HCT116 (cell line): ENCODE measurements at regions not wholly inside any gene's neighbourhood (a gene's known extent, or its start where the extent isn't known, plus 50 kb on each side); places are given as distances from the start of the nearest gene placed in this dataset.

Experiments used
- ATAC-seq: fragments of 200-7000 bp; cut with Tn5 transposase; 2 replicates; pipeline ENCODE4 v1.9.1; 2020; ENCODE audit warnings: mild to moderate bottlenecking, moderate library complexity
- BruUV-seq: library from RNA; stranded (reverse); fragments of 400-500 nt; replicated peaks from 2 replicates; lab custom pipeline; 2021; lab: Mats Ljungman, UMichigan
- CTCF ChIA-PET: fragments of 300-600 bp; sonication (Branson Sonifier 250); formaldehyde crosslinking; loops from one replicate; lab custom pipeline; 2021; ENCODE audit warnings: antibody characterized with exemption; lab: Charles Lee
- POLR2A ChIA-PET: fragments of 300-600, 350-600 bp; sonication (Branson Sonifier 250); formaldehyde crosslinking; loops from one replicate; lab custom pipeline; 2021; ENCODE audit warnings: antibody characterized with exemption; lab: Charles Lee
- RAD21 ChIA-PET, 2 experiments: fragments of 300-600 bp; sonication (Branson Sonifier 250); formaldehyde crosslinking; loops; one replicate each; lab custom pipeline; 2023; ENCODE audit warnings: low total read pairs in 2 of 2; ENCODE audit not compliant: uncharacterized antibody in 2 of 2, unreplicated experiment in 2 of 2, low non-redundant PET in 1 of 2; lab: Charles Lee
- DNase-seq: peaks from one replicate; pipeline ENCODE4 v3.0.0-alpha.2; 2010; ENCODE audit warnings: low read depth, low spot score
- H2AFZ ChIP-seq: fragments of 200-600 bp; shearing (Covaris generic), sonication (generic); 2 replicates; pipeline ENCODE4 v1.6.1; 2017; ENCODE audit warnings: low read depth, mixed run types, mixed read lengths, antibody characterized with exemption, low read length; ENCODE audit not compliant: poor library complexity, severe bottlenecking
- H3K27ac ChIP-seq: 2 replicates; pipeline ENCODE4 v1.5.1; 2012; ENCODE audit warnings: low read depth, low read length
- H3K27me3 ChIP-seq: fragments of 200-600 bp; sonication (generic); 2 replicates; pipeline ENCODE4 v1.6.1; 2016; ENCODE audit warnings: mixed run types, low read length, mixed read lengths; ENCODE audit not compliant: insufficient read depth
- H3K36me3 ChIP-seq, 2 experiments: fragments of 200-500 bp in 1 of 2; fragments of 200-600 bp in 1 of 2; sonication (Bioruptor generic) in 1 of 2; sonication (generic) in 1 of 2; 2 replicates each; pipeline versions ENCODE4 v1.5.1 to v1.6.1; 2014 to 2016; ENCODE audit warnings: low read length in 2 of 2, inconsistent platforms in 1 of 2, mixed read lengths in 1 of 2, mixed run types in 1 of 2; ENCODE audit not compliant: insufficient read depth in 2 of 2, control insufficient read depth in 1 of 2
- H3K4me1 ChIP-seq, 2 experiments: fragments of 200-600 bp in 1 of 2; sonication (generic) in 1 of 2; 2 replicates each; pipeline versions ENCODE4 v1.5.1 to v1.6.1; 2012 to 2017; ENCODE audit warnings: low read length in 2 of 2, inconsistent platforms in 1 of 2, mild to moderate bottlenecking in 1 of 2, mixed read lengths in 1 of 2, mixed run types in 1 of 2, moderate library complexity in 1 of 2; ENCODE audit not compliant: insufficient read depth in 2 of 2, control insufficient read depth in 1 of 2
- H3K4me2 ChIP-seq: fragments of 200-600 bp; sonication (generic); 2 replicates; pipeline ENCODE4 v1.6.1; 2017; ENCODE audit warnings: mixed run types, low read length, mixed read lengths
- H3K4me3 ChIP-seq, 2 experiments: fragments of 200-600 bp in 1 of 2; sonication (generic) in 1 of 2; replicated peaks in 1 of 2; 2 replicates each; pipeline ENCODE4 v1.5.1; 2011 to 2016; ENCODE audit warnings: low read length in 2 of 2, control low read depth in 1 of 2, low read depth in 1 of 2, mild to moderate bottlenecking in 1 of 2, mixed read lengths in 1 of 2, mixed run types in 1 of 2
- H3K79me2 ChIP-seq: fragments of 200-600 bp; sonication (generic); 2 replicates; pipeline ENCODE4 v1.6.1; 2017; ENCODE audit warnings: mild to moderate bottlenecking, mixed run types, low read length, moderate library complexity, mixed read lengths; ENCODE audit not compliant: insufficient read depth
- H3K9ac ChIP-seq: fragments of 200-600 bp; sonication (generic); 2 replicates; pipeline ENCODE4 v1.6.1; 2016; ENCODE audit warnings: low read length, mixed read lengths
- H3K9me2 ChIP-seq: fragments of 200-600 bp; sonication (generic), shearing (Covaris generic); 2 replicates; pipeline ENCODE4 v1.6.1; 2017; ENCODE audit warnings: mixed run types, mild to moderate bottlenecking, moderate library complexity; ENCODE audit not compliant: insufficient read depth
- H3K9me3 ChIP-seq, 2 experiments: fragments of 200-500 bp in 1 of 2; fragments of 200-600 bp in 1 of 2; sonication (Bioruptor generic) in 1 of 2; sonication (generic) in 1 of 2; 2 replicates each; pipeline ENCODE4 v1.6.1; 2014 to 2017; ENCODE audit warnings: low read length in 2 of 2, mixed read lengths in 2 of 2, inconsistent platforms in 1 of 2, low read depth in 1 of 2, mild to moderate bottlenecking in 1 of 2, mixed run types in 1 of 2, moderate library complexity in 1 of 2; ENCODE audit not compliant: control insufficient read depth in 1 of 2, insufficient read depth in 1 of 2
- H4K20me1 ChIP-seq: fragments of 200-600 bp; sonication (generic), shearing (Covaris generic); 2 replicates; pipeline ENCODE4 v1.6.1; 2017; ENCODE audit warnings: mixed run types, mild to moderate bottlenecking, moderate library complexity; ENCODE audit not compliant: insufficient read depth
- CTCF ChIP-seq, 3 experiments: fragments of 200-600 bp in 1 of 3; sonication (generic) in 1 of 3; IDR thresholded peaks in 2 of 3; conservative IDR thresholded peaks in 1 of 3; 2 replicates each; pipeline ENCODE4 v1.5.1; 2012 to 2017; ENCODE audit warnings: low read depth in 2 of 3, low read length in 2 of 3, antibody characterized with exemption in 1 of 3, borderline replicate concordance in 1 of 3, control low read depth in 1 of 3, mild to moderate bottlenecking in 1 of 3, mixed read lengths in 1 of 3, mixed run types in 1 of 3, moderate library complexity in 1 of 3; ENCODE audit not compliant: insufficient read depth in 1 of 3
- EGR1 ChIP-seq: IDR thresholded peaks from 2 replicates; pipeline ENCODE4 v1.6.1; 2012; ENCODE audit warnings: low read depth
- EZH2phosphoT487 ChIP-seq: fragments of 200-600 bp; IDR thresholded peaks from 2 replicates; pipeline ENCODE4 v1.6.1; 2018; ENCODE audit warnings: antibody characterized with exemption, borderline replicate concordance
- SIN3A ChIP-seq: IDR thresholded peaks from 2 replicates; pipeline ENCODE4 v1.6.1; 2012; ENCODE audit warnings: low read depth
- TCF7L2 ChIP-seq: IDR thresholded peaks from 2 replicates; pipeline ENCODE4 v1.7.0; 2011; ENCODE audit warnings: borderline replicate concordance, inconsistent platforms; ENCODE audit not compliant: insufficient read depth, insufficient read length; ENCODE audit errors: extremely low read depth
- ZBTB33 ChIP-seq: IDR thresholded peaks from 2 replicates; pipeline ENCODE4 v1.6.1; 2011; ENCODE audit warnings: mild to moderate bottlenecking, low read length, moderate library complexity; ENCODE audit not compliant: insufficient replicate concordance; ENCODE audit errors: extremely low read depth
- ZNF274 ChIP-seq: fragments of 200-500 bp; sonication (Bioruptor generic); IDR thresholded peaks from 2 replicates; pipeline ENCODE4 v1.6.1; 2014; ENCODE audit warnings: mild to moderate bottlenecking, low read depth, low read length, inconsistent platforms
- intact Hi-C: fragments of 100-400 bp; cut with micrococcal nuclease; formaldehyde crosslinking; loops from 2 replicates; pipeline ENCODE4 v1.10.0; 2022

GRCh38 chr1:213852107-213852506, 135.7 kb upstream of the PROX1 start:
- intact Hi-C loops, result no loop called here

More at GRCh38 chr1:213852107-213852506, 135.7 kb upstream of the PROX1 start:
- Histone ChIP-seq H3K9ac (no peak overlapping the region), H4K20me1 (no peaks in the 10 kb centered on the region), H3K4me3 (no peak overlapping the region), H3K4me1 (no peaks in the 10 kb centered on the region), H3K36me3 (no peaks in the 10 kb centered on the region), H3K9me3 (no peaks in the 10 kb centered on the region), H3K9me2 (no peaks in the 10 kb centered on the region), H3K4me2 (no peak overlapping the region), H3K27ac (no peak overlapping the region), H3K27me3 (peaks cover 15% of the 10 kb centered on the region; the same call in 1 of the 2 replicates), H2AFZ (no peak overlapping the region), H3K79me2 (no peaks in the 10 kb centered on the region)
- ATAC-seq (no peak), DNase-seq (no peak)
- TF ChIP-seq CTCF (IDR thresholded peaks at IDR 0.05 in 2 of 3, conservative IDR thresholded peaks at IDR 0.05 in 1 of 3; ENCODE audit: borderline replicate concordance in 1 of 3, insufficient read depth in 1 of 3, low read depth in 2 of 3, low read length in 2 of 3), result no peak
- TF ChIP-seq ZBTB33, result no peak
- TF ChIP-seq EZH2phosphoT487, result no peak
- TF ChIP-seq ZNF274, result no peak
- TF ChIP-seq TCF7L2, result no peak
- no peak for TF ChIP-seq SIN3A
- TF ChIP-seq EGR1, result no peak
- CTCF ChIA-PET, result no interaction called here
- POLR2A ChIA-PET, result no interaction called here
- RAD21 ChIA-PET, result no interaction called here
- no TSS peak for BruUV-seq
